ENCODE measurements at regions not wholly inside any gene's neighbourhood (a gene's known extent, or its start where the extent isn't known, plus 50 kb on each side); places are given as distances from the start of the nearest gene placed in this dataset.
A peak's percentile ranks its signal among the peaks of the same experiment; 100 is the strongest.

GRCh38 chr2:236661762-236662110 lies 92.1 kb downstream of the ACKR3 start:
- DNase-seq (peak in 2 of 3 donors; percentile 78 to 84), ATAC-seq (ENCODE audit: insufficient read depth, low FRiP score) (no peak)
- H3K27ac ChIP-seq (ENCODE audit: low read depth in 1 of 2, low read length in 1 of 2): peak overlapping the region in 1 of 2 donors; percentile 49
- TF ChIP-seq CTCF (IDR thresholded peaks at IDR 0.05; ENCODE audit: control extremely low read depth, extremely low read depth): no peak
- H3K36me3 ChIP-seq (ENCODE audit: control insufficient read depth in 4 of 4, insufficient read depth in 4 of 4, low read length in 4 of 4): no peaks in the 10 kb centered on the region
- 67 to 83% methylated on average over 2 of the region's 2 CpGs for WGBS, 2 donors
- no peak overlapping the region for H3K9ac ChIP-seq (ENCODE audit: insufficient read depth in 1 of 2, low read length in 2 of 2)
- H3K4me1 ChIP-seq (ENCODE audit: control insufficient read depth in 5 of 5, insufficient read depth in 5 of 5, low read length in 5 of 5): peaks cover 0 to 35% (median 18%) of the 10 kb centered on the region in 5 donors
- no peak overlapping the region for H3K4me3 ChIP-seq
- no peaks in the 10 kb centered on the region for H3K27me3 ChIP-seq (ENCODE audit: control insufficient read depth in 3 of 3, insufficient read depth in 3 of 3, low read length in 2 of 3)
- H3K9me3 ChIP-seq (ENCODE audit: control insufficient read depth in 4 of 4, insufficient read depth in 3 of 4, low read length in 3 of 4): peaks cover 0 to 6% (median 3%) of the 10 kb centered on the region in 4 donors

GRCh38 chr2:236662231-236663185 lies 92.9 kb downstream of the ACKR3 start:
- Histone ChIP-seq H3K9me3 (ENCODE audit: control insufficient read depth in 4 of 4, insufficient read depth in 3 of 4, low read length in 3 of 4) (peaks cover 0 to 9% (median 3%) of the 10 kb centered on the region in 4 donors), H3K27me3 (ENCODE audit: control insufficient read depth in 3 of 3, insufficient read depth in 3 of 3, low read length in 2 of 3) (no peaks in the 10 kb centered on the region), H3K9ac (ENCODE audit: insufficient read depth in 1 of 2, low read length in 2 of 2) (no peak overlapping the region), H3K4me3 (no peak overlapping the region), H3K36me3 (ENCODE audit: control insufficient read depth in 4 of 4, insufficient read depth in 4 of 4, low read length in 4 of 4) (no peaks in the 10 kb centered on the region), H3K27ac (ENCODE audit: low read depth in 1 of 2, low read length in 1 of 2) (peak overlapping the region in 1 of 2 donors; percentile 26), H3K4me1 (ENCODE audit: control insufficient read depth in 5 of 5, insufficient read depth in 5 of 5, low read length in 5 of 5) (peaks cover 0 to 35% (median 18%) of the 10 kb centered on the region in 5 donors)
- DNase-seq (no peak), ATAC-seq (ENCODE audit: insufficient read depth, low FRiP score) (no peak)
- TF ChIP-seq CTCF (IDR thresholded peaks at IDR 0.05; ENCODE audit: control extremely low read depth, extremely low read depth): no peak
- WGBS, 2 donors: 80 to 89% methylated on average over 11 of the region's 11 CpGs

GRCh38 chr2:236663287-236664101 lies 93.9 kb downstream of the ACKR3 start:
- WGBS, 2 donors: 72 to 85% methylated on average over 17 of the region's 17 CpGs
- Histone ChIP-seq H3K9ac (ENCODE audit: insufficient read depth in 1 of 2, low read length in 2 of 2) (no peak overlapping the region), H3K9me3 (ENCODE audit: control insufficient read depth in 4 of 4, insufficient read depth in 3 of 4, low read length in 3 of 4) (peaks cover 0 to 9% (median 3%) of the 10 kb centered on the region in 4 donors), H3K4me3 (no peak overlapping the region), H3K27me3 (ENCODE audit: control insufficient read depth in 3 of 3, insufficient read depth in 3 of 3, low read length in 2 of 3) (no peaks in the 10 kb centered on the region), H3K27ac (ENCODE audit: low read depth in 1 of 2, low read length in 1 of 2) (no peak overlapping the region), H3K4me1 (ENCODE audit: control insufficient read depth in 5 of 5, insufficient read depth in 5 of 5, low read length in 5 of 5) (peaks cover 0 to 35% (median 18%) of the 10 kb centered on the region in 5 donors), H3K36me3 (ENCODE audit: control insufficient read depth in 4 of 4, insufficient read depth in 4 of 4, low read length in 4 of 4) (no peaks in the 10 kb centered on the region)
- ATAC-seq (ENCODE audit: insufficient read depth, low FRiP score) (peak; percentile 57), DNase-seq (peak; percentile 63 to 77 (median 69))
- TF ChIP-seq CTCF (IDR thresholded peaks at IDR 0.05; ENCODE audit: control extremely low read depth, extremely low read depth): no peak
